GM18508 (cell line): ENCODE measurements at regions not wholly inside any gene's neighbourhood (a gene's known extent, or its start where the extent isn't known, plus 50 kb on each side); places are given as distances from the start of the nearest gene placed in this dataset.
"Not testable (repeated sequence)": the region's sequence is repeated elsewhere in the genome, so short reads cannot be mapped to it uniquely, and the experiment has no call there.

Experiments used
- ATAC-seq: cut with Tn5 transposase; IDR thresholded peaks from one replicate; pipeline ENCODE4 v1.9.1; 2021; ENCODE audit warnings: moderate number of reproducible peaks; ENCODE audit not compliant: insufficient read depth, unreplicated experiment

DNA sequence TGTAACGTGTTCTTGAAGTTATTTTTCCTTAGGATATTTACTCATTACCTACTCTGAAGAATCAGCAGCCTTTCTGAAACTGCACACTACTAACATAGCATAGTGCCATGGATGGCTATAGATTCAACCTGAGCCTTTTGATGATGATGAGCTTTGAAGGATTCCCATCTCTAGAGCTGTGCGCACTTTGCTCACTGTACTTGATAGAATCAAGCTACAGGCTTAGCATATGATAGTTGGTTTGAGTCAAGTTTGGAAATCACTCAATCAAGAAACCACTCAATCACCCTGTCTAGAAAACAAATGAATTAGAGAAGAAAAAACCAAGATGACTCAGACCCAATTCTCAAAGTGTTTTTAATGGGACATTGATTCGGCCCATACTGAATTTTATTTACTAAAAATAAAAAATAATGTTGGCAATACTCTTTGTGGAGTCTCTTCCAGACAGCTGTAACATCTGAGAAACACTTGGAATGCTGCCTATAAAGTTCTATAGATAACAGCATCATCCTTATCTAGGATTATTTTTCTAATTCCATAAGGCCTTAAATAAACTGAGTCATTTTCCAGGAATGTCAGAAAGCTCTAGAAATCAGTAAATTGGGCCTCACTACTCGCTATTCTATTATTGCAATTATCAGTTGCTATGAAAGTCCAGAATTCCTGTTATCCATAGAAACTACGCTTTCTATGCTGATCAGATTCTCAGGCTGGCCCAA is 259.0 kb upstream of the ERBB4 start:
- ATAC-seq: no peak

DNA sequence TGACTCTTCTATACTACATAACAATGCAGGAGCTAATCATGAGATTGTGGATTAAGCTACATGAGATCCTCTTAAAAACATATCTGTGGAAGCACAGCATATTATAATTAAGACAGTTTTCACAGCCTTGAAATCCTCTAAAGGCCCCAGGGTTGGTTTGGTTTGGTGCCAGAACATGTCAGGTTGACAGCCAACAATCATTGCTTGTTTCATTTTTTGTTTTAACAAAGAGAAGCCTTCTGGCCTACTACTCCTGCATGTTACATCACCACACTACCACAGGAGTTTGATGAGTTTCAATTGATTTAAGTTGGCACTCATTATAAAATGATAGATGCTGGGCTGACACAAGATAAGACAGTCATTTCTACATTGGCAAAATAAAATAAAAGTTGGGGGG is 255.9 kb upstream of the ERBB4 start:
- no peak for ATAC-seq

DNA sequence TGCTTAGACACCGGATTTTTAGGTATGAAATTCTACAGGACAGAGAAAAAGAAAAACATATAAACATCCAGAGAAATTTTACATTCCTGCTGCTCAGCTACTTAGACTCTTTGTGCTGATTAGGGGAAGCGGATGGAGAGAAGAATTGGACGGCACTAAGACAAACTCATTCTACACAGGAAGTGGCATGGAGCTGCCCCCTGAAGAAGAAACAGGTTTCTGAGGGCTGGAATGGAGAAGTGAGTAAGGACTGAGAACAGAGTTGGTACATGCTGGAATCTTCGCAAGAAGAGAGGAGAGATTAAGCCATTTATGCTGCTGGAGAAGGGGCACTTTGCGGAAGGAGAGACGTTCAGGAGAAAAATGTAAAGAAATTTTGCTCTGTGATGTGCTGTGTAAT is 253.0 kb upstream of the ERBB4 start:
- ATAC-seq: no peak

DNA sequence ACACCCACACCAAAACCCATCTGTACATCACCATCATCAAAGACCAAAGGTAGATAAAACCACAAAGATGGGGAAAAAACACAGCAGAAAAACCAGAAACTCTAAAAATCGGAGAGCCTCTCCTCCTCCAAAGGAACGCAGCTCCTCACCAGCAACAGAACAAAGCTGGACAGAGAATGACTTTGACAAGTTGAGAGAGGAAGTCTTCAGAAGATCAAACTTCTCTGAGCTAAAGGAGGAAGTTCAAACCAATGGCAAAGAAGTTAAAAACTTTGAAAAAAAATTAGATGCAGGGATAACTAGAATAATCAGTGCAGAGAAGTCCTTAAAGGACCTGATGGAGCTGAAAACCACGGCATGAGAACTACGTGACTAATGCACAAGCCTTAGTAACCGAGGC is 247.5 kb upstream of the ERBB4 start:
- ATAC-seq: not testable (repeated sequence)

DNA sequence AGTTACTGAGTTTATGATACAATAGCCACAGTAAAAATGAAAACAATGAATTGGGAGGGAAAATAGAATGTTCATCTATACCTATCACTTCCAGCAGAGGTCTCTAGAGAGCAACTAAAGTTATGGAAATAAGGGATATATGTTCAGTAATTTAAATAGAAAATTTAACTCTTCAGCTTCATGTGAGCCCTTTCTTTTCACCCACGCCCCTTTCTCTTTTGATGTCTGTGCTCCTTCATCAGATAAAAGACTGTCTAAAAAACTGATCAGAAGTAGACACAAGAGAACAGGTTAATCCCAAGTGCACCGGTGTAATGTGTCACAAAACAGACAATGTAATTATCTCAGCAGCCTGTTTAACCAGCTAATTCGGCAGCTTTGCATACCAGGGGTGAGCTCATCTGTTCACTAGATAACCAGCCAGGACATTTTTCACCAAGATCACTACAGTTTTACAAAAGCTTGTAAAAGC is 238.5 kb upstream of the ERBB4 start:
- ATAC-seq: peak; percentile 54

DNA sequence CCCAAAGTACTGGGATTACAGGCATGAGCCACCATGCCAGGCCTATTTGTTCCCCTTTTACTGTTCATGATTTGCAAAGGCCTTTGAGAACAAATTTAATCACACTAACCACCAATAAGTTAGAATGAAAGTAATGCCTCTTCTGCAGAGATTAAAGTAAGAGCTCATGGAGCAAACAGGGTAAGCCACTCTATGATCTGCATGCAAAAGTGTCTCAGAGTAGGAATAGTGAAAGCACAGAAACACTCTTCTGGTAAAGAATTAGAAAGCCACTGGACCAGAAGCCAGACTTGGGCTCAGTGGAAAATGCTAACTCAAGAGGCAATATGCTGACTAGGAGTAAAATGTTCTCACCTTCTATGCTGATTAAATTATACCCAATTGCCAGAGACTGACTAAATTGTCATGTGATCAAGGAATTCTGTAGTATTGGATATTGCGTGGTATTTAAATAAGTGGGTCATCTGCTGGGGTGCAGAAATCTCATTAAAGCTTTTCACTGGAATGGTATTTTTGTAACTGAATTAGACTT is 235.3 kb upstream of the ERBB4 start:
- no peak for ATAC-seq

DNA sequence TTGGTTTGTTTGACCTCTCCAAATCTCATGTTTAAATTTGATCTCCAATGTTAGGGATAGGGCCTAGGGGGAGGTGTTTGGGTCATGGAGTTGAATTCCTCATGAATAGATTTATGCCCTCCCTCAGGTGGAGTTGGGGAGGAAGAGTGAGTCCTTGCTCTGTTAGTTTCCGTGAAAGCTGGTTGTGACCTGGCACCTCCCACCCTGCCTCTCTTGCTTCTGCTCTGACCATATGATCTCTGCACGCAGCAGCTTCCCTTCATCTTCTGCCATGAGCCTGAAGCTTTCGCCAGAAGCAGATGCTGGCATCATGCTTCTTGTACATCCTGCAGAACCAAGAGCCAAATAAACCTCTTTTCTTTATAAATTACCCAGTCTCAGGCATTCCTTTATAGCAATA is 231.6 kb upstream of the ERBB4 start:
- ATAC-seq: no peak

DNA sequence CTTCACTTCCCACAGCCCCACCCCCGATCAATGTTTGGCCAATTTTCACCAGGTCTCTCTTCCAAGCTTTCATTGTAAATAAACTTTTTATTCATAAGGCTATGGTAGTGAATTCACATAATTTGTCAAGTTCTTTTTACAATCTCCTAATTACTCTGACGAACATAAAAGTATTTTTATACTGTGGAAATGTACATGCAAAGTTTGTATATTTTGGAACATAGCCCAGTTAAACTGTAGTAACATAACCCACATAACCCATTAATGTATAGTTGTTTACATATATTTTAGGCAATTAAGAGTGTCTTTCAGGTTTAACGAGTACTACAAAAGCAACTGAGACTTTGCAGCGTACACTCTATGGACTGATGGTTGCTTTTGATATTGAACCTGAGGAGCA is 228.3 kb upstream of the ERBB4 start:
- ATAC-seq: no peak

DNA sequence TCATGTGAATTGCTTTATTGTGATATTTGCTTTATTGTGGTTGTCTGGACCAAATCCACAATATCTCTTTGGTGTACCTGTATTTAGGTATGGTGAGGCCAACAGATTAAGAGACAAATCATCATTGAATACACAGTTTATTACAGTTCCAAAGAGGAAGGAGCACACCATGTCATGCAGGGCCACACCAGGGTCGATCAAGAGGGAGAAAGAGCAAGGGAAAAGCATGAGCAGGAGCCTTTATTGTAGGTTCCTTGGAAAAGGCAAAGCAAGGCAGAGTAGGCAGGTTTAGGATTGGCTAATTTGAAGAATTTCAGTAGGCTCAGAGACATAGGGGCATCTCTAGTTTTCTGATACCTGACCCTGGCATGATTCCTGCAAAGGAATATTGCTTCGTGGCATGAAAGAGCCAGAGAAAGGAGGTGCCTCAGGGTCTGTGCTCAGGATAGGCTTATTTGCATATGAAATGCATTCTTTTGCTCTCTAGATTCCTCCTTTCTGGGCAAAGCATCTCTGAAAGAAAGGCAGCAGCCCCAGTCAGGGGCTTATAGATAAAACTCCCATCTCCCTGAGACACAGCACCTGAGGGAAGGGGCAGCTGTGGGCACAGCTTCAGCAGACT is 214.2 kb upstream of the ERBB4 start:
- no peak for ATAC-seq

DNA sequence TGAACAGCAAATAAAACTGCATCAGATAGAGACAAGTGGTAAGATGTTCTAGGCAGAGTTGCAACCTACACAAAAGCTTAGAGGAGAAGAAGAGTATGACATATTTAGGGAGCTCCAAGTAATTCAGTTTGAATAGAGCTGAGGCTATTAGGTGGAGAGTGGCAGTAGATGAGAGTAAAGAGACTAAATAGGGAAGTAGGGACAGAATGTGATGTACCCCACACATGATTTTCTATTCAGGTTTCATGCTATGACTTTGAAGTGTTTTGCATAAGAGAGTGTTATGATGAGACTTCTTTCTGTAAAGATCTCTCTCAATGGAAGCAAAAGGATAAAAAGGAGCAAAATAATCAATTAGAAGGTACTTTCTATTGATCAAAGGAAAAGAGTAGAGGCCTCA is 206.8 kb upstream of the ERBB4 start:
- ATAC-seq: no peak

DNA sequence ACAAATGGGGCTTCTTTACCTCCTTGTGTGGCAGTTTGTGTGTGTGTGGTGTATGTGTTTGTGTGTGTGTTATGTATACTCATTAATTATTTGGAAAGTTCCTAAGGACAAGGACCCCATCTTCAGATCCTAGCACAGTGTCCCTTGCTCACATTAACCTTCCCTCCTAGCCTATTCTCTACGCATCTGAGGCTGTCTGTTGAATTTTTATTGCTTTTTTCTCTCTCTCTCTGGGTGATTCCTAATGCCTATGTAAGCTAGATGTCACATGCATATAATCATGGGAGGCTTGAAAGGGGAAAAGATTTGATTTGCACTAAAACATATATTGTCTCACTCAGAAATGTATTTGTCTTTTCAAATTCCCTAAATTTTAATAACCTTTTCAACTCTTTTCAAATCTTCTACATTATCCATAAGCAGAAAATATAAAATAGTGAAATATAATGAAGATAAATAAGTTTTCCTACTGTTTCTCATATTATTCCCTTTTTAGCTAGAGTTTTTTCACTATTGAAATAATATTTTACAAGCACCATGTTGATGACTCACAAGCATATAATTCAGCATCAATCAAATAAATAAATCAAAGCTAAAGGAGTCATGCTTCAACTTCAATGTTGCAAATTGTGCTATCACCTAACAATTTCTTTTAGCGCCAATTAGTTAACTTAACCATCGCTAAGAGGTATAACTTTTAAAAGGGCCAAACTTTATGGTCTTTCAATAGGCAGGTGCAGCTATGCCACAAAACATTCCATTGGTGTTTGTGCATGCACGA is 199.0 kb upstream of the ERBB4 start:
- ATAC-seq: no peak

DNA sequence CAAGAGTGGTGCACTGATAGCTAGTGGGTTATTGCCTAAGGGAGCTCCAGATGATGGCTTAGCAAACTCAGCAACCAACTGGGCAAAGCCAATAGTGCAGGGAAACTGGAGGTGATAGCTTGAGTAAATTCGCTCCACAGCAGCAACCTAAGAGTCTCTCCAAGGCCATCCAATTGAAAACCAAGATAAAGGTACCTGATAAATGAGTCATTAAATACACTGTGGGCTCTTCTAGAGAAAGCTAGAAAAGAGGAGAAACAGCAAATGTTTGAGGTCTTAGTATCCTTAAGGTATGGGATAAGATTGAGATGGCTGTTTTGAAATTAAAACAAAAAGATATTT is 197.8 kb upstream of the ERBB4 start:
- ATAC-seq: no peak

DNA sequence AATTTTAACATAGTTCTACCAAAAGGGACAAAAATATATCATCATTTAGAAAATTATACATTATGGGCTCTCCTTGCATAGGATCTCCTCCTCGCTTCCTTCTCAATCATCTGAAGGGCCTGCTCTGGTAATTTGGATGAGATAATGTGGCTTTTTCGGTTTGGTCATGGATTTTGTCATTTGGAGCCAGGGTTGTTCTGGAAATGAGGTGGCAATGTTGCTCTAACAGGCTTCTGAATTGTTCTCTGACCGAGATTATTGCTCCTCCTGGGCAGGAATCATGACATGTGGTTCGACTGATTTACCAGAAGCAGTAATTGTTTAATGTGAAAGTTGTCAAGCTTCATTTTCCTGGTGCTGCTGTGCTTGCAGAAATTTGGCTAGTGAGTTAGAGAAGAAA is 194.7 kb upstream of the ERBB4 start:
- ATAC-seq: no peak

DNA sequence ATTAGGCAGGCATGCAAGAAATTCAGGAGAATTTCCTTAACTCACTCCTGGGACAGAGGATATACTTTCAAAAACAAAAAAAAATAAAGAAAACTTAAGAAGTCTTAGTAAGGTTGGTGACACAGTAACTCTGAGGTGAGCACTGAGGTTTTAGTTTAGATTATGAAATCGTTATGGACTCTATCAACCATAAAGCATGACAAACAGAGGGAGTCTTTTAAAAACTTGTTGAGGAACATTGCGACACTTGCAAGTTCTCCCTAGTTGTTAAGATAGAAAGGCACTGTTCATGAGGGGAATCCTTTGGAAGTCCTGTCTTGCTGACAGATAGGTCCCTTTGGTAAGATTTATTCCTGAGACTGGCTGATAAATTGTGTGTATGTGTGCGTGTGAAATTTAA is 194.3 kb upstream of the ERBB4 start:
- ATAC-seq: no peak

DNA sequence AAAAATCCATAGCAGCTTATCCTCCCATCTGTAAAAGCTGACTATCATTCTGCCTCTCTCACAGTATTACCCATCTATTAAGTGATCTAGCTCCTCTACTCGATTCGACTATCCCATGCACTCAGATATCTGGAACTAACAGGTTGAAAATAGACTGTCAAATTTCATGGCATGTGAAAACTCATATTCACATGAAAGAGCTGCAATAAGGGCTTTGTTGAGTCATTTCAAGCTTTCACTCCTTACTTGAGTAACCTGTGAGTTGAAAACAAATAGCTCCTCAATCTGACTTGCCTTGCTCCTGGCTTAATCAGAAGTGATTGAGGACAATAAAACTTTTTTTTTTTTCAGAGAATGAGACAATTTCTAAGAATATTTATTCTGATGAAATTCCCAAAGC is 192.4 kb upstream of the ERBB4 start:
- peak; percentile 78 for ATAC-seq

DNA sequence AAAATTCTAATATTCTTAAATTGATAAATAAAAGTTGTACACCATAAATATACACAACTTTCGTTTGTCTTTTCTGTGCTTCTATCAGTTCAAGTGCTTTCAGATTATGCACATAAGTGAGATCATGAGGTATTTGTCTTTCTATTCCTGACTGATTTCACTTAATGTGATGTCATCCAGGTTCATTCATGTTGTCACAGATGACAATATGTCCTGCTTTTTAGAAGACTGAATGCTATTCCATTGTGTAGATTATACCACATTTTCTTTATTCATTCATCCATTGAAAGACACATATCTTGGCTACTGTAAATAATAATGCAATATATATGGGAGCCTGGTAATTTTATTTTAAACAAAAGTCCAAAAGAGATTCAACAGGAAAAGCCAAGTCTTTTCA is 190.1 kb upstream of the ERBB4 start:
- no peak for ATAC-seq

DNA sequence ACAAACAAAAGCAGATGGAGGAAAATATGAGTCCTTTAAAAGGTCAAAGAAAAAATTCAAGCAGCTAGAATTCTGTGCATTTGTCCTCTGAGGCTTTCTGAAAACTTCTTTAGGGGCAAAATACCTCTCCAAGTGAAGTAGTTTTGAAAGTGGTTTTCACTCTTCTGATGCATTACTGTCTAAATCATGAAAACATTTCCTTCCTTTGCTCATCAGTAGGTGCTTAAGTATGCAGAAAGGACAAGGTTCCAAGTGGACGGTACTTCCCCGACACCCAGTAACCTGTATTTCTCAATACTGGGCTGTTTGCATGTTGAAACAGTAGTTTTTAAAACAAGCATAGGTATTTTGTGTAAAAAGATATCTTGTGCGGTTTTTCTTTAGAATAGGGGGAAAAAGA is 189.1 kb upstream of the ERBB4 start:
- no peak for ATAC-seq

DNA sequence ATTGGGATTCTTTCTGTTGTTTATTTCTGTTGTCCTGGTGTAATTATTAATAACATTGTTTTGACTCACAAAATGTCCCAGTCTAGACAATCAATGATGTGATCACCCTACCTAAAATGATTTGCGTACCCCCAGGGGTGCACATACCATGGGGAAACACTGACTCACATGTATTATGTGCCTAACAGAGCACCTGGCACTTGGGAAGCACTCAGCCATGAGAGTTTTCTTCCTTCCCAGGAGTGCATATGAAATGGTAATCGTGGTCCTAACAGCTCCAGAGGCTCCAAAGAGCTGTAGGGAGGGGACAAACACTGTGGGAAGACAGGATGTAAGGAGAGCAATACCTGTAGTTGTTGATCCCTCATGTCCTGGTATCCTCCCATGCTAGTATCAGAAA is 187.8 kb upstream of the ERBB4 start:
- ATAC-seq: peak; percentile 28

DNA sequence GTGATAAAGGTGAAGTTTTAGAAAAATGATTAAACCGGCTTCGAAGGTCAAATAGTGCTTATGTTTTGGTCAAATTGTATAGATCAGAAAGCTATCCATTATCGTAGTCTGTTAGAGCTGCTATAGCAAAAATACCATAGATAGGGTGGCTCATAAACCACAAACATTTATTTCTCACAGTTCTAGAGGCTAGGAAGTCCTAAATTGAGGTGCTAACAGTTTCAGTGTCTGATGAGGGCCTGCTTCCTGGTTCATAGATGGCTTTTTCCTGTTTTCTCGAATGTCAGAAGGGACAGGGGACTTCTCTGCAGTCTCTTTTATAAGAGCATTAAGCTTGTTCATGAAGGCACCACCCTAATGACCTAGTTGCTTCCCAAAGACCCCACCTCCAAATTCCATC is 186.6 kb upstream of the ERBB4 start:
- ATAC-seq: no peak

DNA sequence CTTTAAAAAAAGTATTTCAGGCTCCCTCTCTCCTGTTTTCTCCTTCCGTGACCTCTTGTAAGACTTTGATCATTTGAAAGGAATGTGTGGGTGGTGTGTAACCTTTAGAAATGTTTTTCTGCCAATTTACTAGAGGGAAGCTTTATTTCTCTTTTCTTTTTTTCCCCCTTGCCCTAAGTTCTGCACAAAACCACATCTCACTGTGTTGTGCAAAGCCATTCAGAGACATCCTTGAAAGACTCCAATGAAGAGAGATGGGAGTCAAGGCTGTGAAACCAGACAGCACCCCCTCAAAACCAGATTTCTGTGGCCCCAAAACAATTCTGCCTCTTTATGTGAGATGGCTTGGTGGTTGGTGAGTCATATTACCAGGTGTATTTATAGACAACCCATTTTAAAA is 184.6 kb upstream of the ERBB4 start:
- no peak for ATAC-seq

DNA sequence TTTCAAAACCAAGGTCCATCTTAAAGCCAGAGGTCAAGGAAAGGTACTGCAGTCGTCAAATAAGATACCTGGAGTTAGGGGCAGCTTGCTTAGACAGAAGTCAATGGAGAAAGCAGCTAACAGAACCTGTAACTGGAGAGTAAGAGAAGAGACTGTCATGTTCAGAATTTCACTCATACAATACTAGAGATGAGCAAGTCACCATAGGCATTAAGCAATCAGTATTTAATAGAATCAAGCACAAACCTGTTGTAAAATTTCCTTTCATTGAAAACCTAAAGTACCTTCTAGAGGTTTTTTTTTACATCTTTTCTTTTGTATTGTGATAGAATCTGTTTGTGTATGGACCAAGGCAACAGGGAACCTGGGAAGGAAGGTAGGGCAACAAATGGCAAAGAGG is 183.4 kb upstream of the ERBB4 start:
- no peak for ATAC-seq
